Endodermal cell (in vitro differentiated cells): ENCODE measurements at regions not wholly inside any gene's neighbourhood (a gene's known extent, or its start where the extent isn't known, plus 50 kb on each side); places are given as distances from the start of the nearest gene placed in this dataset.
"Not testable (repeated sequence)": the region's sequence is repeated elsewhere in the genome, so short reads cannot be mapped to it uniquely, and the experiment has no call there.

Experiments
- DNase-seq: peaks from one replicate; pipeline ENCODE4 v3.0.0-alpha.2; 2017
- H3K27ac ChIP-seq: 2 replicates; pipeline ENCODE4 v1.5.1; 2013; ENCODE audit warnings: mild to moderate bottlenecking, low read depth, low read length, moderate library complexity
- H3K27me3 ChIP-seq: 2 replicates; pipeline ENCODE4 v1.6.1; 2013; ENCODE audit warnings: mild to moderate bottlenecking, low read length, moderate library complexity; ENCODE audit not compliant: insufficient read depth, control insufficient read depth, poor library complexity, severe bottlenecking
- H3K36me3 ChIP-seq: 2 replicates; pipeline ENCODE4 v1.7.0; 2013; ENCODE audit warnings: mild to moderate bottlenecking, low read length, moderate library complexity; ENCODE audit not compliant: control insufficient read depth, insufficient read depth
- H3K4me1 ChIP-seq: one replicate; pipeline ENCODE4 v1.7.0; 2013; ENCODE audit warnings: low read length; ENCODE audit not compliant: control insufficient read depth, insufficient read depth
- H3K4me3 ChIP-seq: 2 replicates; pipeline ENCODE4 v1.5.1; 2013; ENCODE audit warnings: mild to moderate bottlenecking, low read length, moderate library complexity
- H3K9ac ChIP-seq: 2 replicates; pipeline ENCODE4 v1.6.1; 2013; ENCODE audit warnings: mild to moderate bottlenecking, low read length, moderate library complexity; ENCODE audit not compliant: poor library complexity, severe bottlenecking; ENCODE audit errors: extremely low read depth
- H3K9me3 ChIP-seq: 2 replicates; pipeline ENCODE4 v1.6.1; 2013; ENCODE audit warnings: mild to moderate bottlenecking, low read length, moderate library complexity; ENCODE audit not compliant: control insufficient read depth
- H3K27ac Mint-ChIP-seq: 2 replicates; pipeline ENCODE4 v1.8.0; 2020; ENCODE audit warnings: mixed read lengths
- H3K27me3 Mint-ChIP-seq: 2 replicates; pipeline ENCODE4 v1.8.0; 2021; ENCODE audit warnings: mild to moderate bottlenecking, mixed read lengths; ENCODE audit not compliant: insufficient read depth
- H3K36me3 Mint-ChIP-seq: 2 replicates; pipeline ENCODE4 v1.8.0; 2020; ENCODE audit warnings: low read depth, mixed read lengths
- H3K4me1 Mint-ChIP-seq: 2 replicates; pipeline ENCODE4 v1.8.0; 2020; ENCODE audit warnings: mixed read lengths
- H3K4me3 Mint-ChIP-seq: 2 replicates; pipeline ENCODE4 v1.8.0; 2020; ENCODE audit warnings: mild to moderate bottlenecking, moderate library complexity, mixed read lengths
- H3K9me3 Mint-ChIP-seq: 2 replicates; pipeline ENCODE4 v1.8.0; 2020; ENCODE audit warnings: mild to moderate bottlenecking, mixed read lengths
- WGBS, 2 experiments: methylation state at CpG; one replicate each; pipeline versions ENCODE4 v1.1.5 to v1.1.7; 2013; ENCODE audit warnings: missing lambda C conversion rate in 2 of 2, mixed read lengths in 1 of 2; ENCODE audit not compliant: insufficient coverage in 1 of 2, insufficient read length in 1 of 2; 5-methylcytosine and 5-hydroxymethylcytosine counted together
- TF ChIP-seq, protein P1 (sequence below): fragments of 200-600 bp; sonication (generic); conservative IDR thresholded peaks from 2 replicates; pipeline ENCODE4 v1.5.0; 2021; ENCODE audit warnings: antibody characterized with exemption, mild to moderate bottlenecking

- Histone ChIP-seq H3K27me3 (no peaks in the 10 kb centered on the region), H3K36me3 (no peaks in the 10 kb centered on the region), H3K4me1 (no peaks in the 10 kb centered on the region), H3K9ac (no peak overlapping the region), H3K4me3 (no peak overlapping the region), H3K27ac (no peak overlapping the region), H3K9me3 (no peaks in the 10 kb centered on the region)
- H3K4me3 Mint-ChIP-seq: no peak overlapping the region
- no peak overlapping the region for H3K27ac Mint-ChIP-seq
- DNase-seq: peak; percentile 46
- H3K27me3 Mint-ChIP-seq: no peaks in the 10 kb centered on the region
- TF ChIP-seq, protein P1, sequence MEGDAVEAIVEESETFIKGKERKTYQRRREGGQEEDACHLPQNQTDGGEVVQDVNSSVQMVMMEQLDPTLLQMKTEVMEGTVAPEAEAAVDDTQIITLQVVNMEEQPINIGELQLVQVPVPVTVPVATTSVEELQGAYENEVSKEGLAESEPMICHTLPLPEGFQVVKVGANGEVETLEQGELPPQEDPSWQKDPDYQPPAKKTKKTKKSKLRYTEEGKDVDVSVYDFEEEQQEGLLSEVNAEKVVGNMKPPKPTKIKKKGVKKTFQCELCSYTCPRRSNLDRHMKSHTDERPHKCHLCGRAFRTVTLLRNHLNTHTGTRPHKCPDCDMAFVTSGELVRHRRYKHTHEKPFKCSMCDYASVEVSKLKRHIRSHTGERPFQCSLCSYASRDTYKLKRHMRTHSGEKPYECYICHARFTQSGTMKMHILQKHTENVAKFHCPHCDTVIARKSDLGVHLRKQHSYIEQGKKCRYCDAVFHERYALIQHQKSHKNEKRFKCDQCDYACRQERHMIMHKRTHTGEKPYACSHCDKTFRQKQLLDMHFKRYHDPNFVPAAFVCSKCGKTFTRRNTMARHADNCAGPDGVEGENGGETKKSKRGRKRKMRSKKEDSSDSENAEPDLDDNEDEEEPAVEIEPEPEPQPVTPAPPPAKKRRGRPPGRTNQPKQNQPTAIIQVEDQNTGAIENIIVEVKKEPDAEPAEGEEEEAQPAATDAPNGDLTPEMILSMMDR: no peak
- no peaks in the 10 kb centered on the region for H3K36me3 Mint-ChIP-seq
- H3K4me1 Mint-ChIP-seq: no peaks in the 10 kb centered on the region
- H3K9me3 Mint-ChIP-seq: no peaks in the 10 kb centered on the region
- WGBS, 2 experiments: 91 to 92% methylated on average over 6 to 8 of the region's 8 CpGs
Observed at GRCh38 chr2:131590366-131590765, 62.7 kb downstream of the CCDC74A start.

DNA sequence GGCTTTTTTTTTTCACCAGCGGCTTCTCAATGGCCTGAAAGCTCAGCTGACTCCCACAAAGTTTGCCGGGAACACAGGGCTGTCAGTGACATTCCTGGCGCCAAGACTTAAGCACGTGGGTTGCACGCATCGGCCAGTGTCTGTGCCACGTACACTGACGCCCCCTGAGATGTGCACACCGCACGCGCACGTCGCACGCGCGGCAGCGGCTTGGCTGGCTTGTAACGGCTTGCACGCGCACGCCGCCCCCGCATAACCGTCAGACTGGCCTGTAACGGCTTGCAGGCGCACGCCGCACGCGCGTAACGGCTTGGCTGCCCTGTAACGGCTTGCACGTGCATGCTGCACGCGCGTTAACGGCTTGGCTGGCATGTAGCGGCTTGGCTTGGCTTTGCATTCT, 63.2 kb downstream of the CCDC74A start:
- DNase-seq: no peak
- WGBS, 2 experiments: 91 to 94% methylated on average over 30 to 39 of the region's 39 CpGs
- H3K27me3 ChIP-seq: no peaks in the 10 kb centered on the region
- no peak overlapping the region for H3K9ac ChIP-seq
- no peak overlapping the region for H3K27ac Mint-ChIP-seq
- no peaks in the 10 kb centered on the region for H3K36me3 ChIP-seq
- no peak overlapping the region for H3K27ac ChIP-seq
- H3K4me1 ChIP-seq: no peaks in the 10 kb centered on the region
- H3K4me3 ChIP-seq: no peak overlapping the region
- H3K9me3 Mint-ChIP-seq: no peaks in the 10 kb centered on the region
- no peak overlapping the region for H3K4me3 Mint-ChIP-seq
- H3K9me3 ChIP-seq: no peaks in the 10 kb centered on the region
- no peaks in the 10 kb centered on the region for H3K4me1 Mint-ChIP-seq
- TF ChIP-seq, protein P1: no peak
- H3K36me3 Mint-ChIP-seq: no peaks in the 10 kb centered on the region
- no peaks in the 10 kb centered on the region for H3K27me3 Mint-ChIP-seq

DNA sequence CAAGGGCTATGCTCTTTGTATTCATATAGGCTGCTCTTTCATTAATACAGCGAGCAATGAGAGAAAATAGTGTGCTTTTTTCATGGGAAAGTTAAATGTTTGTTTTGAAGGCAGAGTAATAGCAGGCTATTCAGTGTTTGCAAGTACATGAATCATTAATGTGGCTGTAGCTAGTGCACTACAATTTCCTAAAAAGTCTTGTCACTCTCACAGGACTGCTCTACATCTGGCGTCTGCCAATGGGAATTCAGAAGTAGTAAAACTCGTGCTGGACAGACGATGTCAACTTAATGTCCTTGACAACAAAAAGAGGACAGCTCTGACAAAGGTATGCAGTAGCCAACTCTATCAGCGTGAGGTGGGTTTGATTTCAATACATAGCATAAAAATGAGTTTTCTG, 68.9 kb downstream of the CCDC74A start:
- not testable (repeated sequence) for H3K27me3 ChIP-seq, H3K9me3 ChIP-seq, H3K27ac ChIP-seq, H3K4me3 ChIP-seq, H3K4me1 ChIP-seq, H3K36me3 Mint-ChIP-seq, H3K36me3 ChIP-seq, DNase-seq, H3K9me3 Mint-ChIP-seq, H3K4me3 Mint-ChIP-seq, H3K27ac Mint-ChIP-seq, H3K4me1 Mint-ChIP-seq, H3K27me3 Mint-ChIP-seq, H3K9ac ChIP-seq
- WGBS, 2 experiments: 83 to 90% methylated on average over 1 to 4 of the region's 5 CpGs

DNA sequence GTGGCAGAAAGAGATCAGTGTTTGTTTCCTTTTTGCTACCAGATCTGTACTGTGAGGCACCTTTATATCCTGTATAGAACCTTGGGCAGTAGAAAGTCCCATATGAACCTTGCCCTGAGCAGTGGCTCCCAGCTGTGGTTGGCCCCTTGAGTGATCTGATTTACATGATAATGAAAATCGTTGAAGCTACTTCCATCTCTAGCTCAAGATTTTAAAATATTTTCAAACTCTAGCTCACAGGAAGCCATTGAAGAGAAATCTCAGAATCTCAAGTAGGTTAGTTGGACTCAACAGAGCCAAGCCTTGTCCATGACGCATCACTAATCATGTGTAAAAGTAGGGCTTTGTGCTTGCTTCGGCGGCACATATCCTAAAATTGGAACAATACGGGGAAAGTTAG, 74.8 kb downstream of the CCDC74A start:
- not testable (repeated sequence) for H3K9ac ChIP-seq, H3K4me1 Mint-ChIP-seq, H3K9me3 ChIP-seq, H3K36me3 Mint-ChIP-seq, H3K9me3 Mint-ChIP-seq, H3K27me3 Mint-ChIP-seq, H3K4me1 ChIP-seq, H3K4me3 Mint-ChIP-seq, DNase-seq, H3K27me3 ChIP-seq, H3K27ac Mint-ChIP-seq, H3K27ac ChIP-seq, H3K4me3 ChIP-seq, H3K36me3 ChIP-seq
- 80% methylated on average over 2 of the region's 5 CpGs; no CpG with 5 or more reads in 1 of the 2 experiments for WGBS, 2 experiments

- not testable (repeated sequence) for DNase-seq, H3K4me3 Mint-ChIP-seq, H3K27ac Mint-ChIP-seq, H3K36me3 Mint-ChIP-seq, H3K27me3 Mint-ChIP-seq, H3K4me1 Mint-ChIP-seq, H3K9ac ChIP-seq, H3K9me3 Mint-ChIP-seq, H3K27me3 ChIP-seq, H3K9me3 ChIP-seq, H3K27ac ChIP-seq, H3K4me3 ChIP-seq, H3K36me3 ChIP-seq, H3K4me1 ChIP-seq
- WGBS, 2 experiments: 100% methylated on average over 1 of the region's 2 CpGs; no CpG with 5 or more reads in 1 of the 2 experiments
Observed at GRCh38 chr2:131604652-131605051, 77.0 kb downstream of the CCDC74A start.

- H3K4me3 Mint-ChIP-seq, DNase-seq, H3K4me3 ChIP-seq, H3K36me3 ChIP-seq, H3K27ac Mint-ChIP-seq, H3K9me3 Mint-ChIP-seq, H3K27me3 ChIP-seq, H3K9me3 ChIP-seq, H3K4me1 ChIP-seq, H3K4me1 Mint-ChIP-seq, H3K9ac ChIP-seq, H3K27ac ChIP-seq, H3K27me3 Mint-ChIP-seq, H3K36me3 Mint-ChIP-seq: not testable (repeated sequence)
- 83 to 100% methylated on average over 1 of the region's 1 CpG for WGBS, 2 experiments
Observed at GRCh38 chr2:131606366-131606765, 78.7 kb downstream of the CCDC74A start.
